Endothelial cell of umbilical vein (primary cell): ENCODE measurements at regions not wholly inside any gene's neighbourhood (a gene's known extent, or its start where the extent isn't known, plus 50 kb on each side); places are given as distances from the start of the nearest gene placed in this dataset.

ENCODE experiments used
- BruUV-seq: library from RNA; stranded (reverse); fragments of 400-500 nt; replicated peaks from 2 replicates; lab custom pipeline; 2021; lab: Mats Ljungman, UMichigan
- CTCF ChIA-PET: fragments of 300-600, 350-600 bp; sonication (Branson Sonifier 250); formaldehyde crosslinking; loops from one replicate; lab custom pipeline; 2021; ENCODE audit warnings: antibody characterized with exemption, inconsistent platforms; lab: Charles Lee
- POLR2A ChIA-PET: fragments of 300-600, 350-600 bp; sonication (Branson Sonifier 250); formaldehyde crosslinking; loops from one replicate; lab custom pipeline; 2021; ENCODE audit warnings: antibody characterized with exemption, inconsistent platforms; lab: Charles Lee
- DNase-seq: peaks from one replicate; pipeline ENCODE4 v3.0.0-alpha.2; 2011; ENCODE audit warnings: low read depth, low spot score
- FAIRE-seq: peaks from 2 replicates; lab custom pipeline; 2011; peaks lifted over from hg19 to GRCh38; lab: Jason Lieb, UNC
- H2AFZ ChIP-seq: 2 replicates; pipeline ENCODE4 v1.6.0; 2012; ENCODE audit warnings: low read depth, low read length, control low read depth, inconsistent platforms
- H3K27ac ChIP-seq: 2 replicates; pipeline ENCODE4 v1.5.1; 2011; ENCODE audit warnings: low read depth, mild to moderate bottlenecking, control low read depth, low read length, moderate library complexity; ENCODE audit not compliant: insufficient read depth
- H3K27me3 ChIP-seq, 2 experiments: 2 replicates each; pipeline versions ENCODE4 v1.6.0 to v1.6.1; 2011; ENCODE audit warnings: low read length in 2 of 2, mixed read lengths in 1 of 2; ENCODE audit not compliant: control insufficient read depth in 2 of 2, insufficient read depth in 2 of 2
- H3K36me3 ChIP-seq, 2 experiments: 2 replicates in 1 of 2; 3 replicates in 1 of 2; pipeline ENCODE4 v1.5.1; 2011; ENCODE audit warnings: low read length in 2 of 2, mild to moderate bottlenecking in 1 of 2, moderate library complexity in 1 of 2; ENCODE audit not compliant: control insufficient read depth in 2 of 2, insufficient read depth in 2 of 2; ENCODE audit errors: extremely low read depth in 1 of 2
- H3K4me1 ChIP-seq: 3 replicates; pipeline ENCODE4 v1.5.1; 2011; ENCODE audit warnings: mild to moderate bottlenecking, low read length; ENCODE audit not compliant: control insufficient read depth, insufficient read depth; ENCODE audit errors: extremely low read depth
- H3K4me2 ChIP-seq: 2 replicates; pipeline ENCODE4 v1.6.1; 2011; ENCODE audit warnings: low read length, control low read depth, mixed read lengths; ENCODE audit not compliant: insufficient read depth
- H3K4me3 ChIP-seq, 3 experiments: fragments of 200-600 bp in 1 of 3; sonication (generic), shearing (Covaris generic) in 1 of 3; replicated peaks in 1 of 3; 2 replicates each; pipeline ENCODE4 v1.5.1; 2011 to 2016; ENCODE audit warnings: control low read depth in 3 of 3, low read length in 3 of 3, mild to moderate bottlenecking in 2 of 3, inconsistent platforms in 1 of 3, low read depth in 1 of 3, moderate library complexity in 1 of 3; ENCODE audit not compliant: insufficient read depth in 1 of 3
- H3K79me2 ChIP-seq: 2 replicates; pipeline ENCODE4 v1.6.0; 2012; ENCODE audit warnings: low read length, inconsistent platforms; ENCODE audit not compliant: control insufficient read depth, insufficient read depth
- H3K9ac ChIP-seq: replicated peaks from 2 replicates; pipeline ENCODE3; 2011; ENCODE audit warnings: low read length, control low read depth; ENCODE audit not compliant: insufficient read depth; ENCODE audit errors: extremely low read depth
- H3K9me1 ChIP-seq: replicated peaks from 3 replicates; pipeline ENCODE4 v1.6.0; 2011; ENCODE audit warnings: mild to moderate bottlenecking, low read length; ENCODE audit not compliant: control insufficient read depth, insufficient read depth; ENCODE audit errors: extremely low read depth
- H3K9me3 ChIP-seq: replicated peaks from 2 replicates; pipeline ENCODE4 v1.5.1; 2012; ENCODE audit warnings: low read length, inconsistent platforms; ENCODE audit not compliant: control insufficient read depth, insufficient read depth
- H4K20me1 ChIP-seq: replicated peaks from 2 replicates; pipeline ENCODE3; 2011; ENCODE audit warnings: mild to moderate bottlenecking, low read length; ENCODE audit not compliant: control insufficient read depth, insufficient read depth; ENCODE audit errors: extremely low read depth
- CTCF ChIP-seq, 2 donors: IDR thresholded peaks; 1 replicate in 1 of 2; 2 replicates in 1 of 2; pipeline ENCODE4 v1.5.1; 2011; ENCODE audit warnings: low read length in 2 of 2, mild to moderate bottlenecking in 2 of 2, moderate library complexity in 2 of 2, control low read depth in 1 of 2, inconsistent platforms in 1 of 2, low read depth in 1 of 2; ENCODE audit not compliant: insufficient read depth in 1 of 2; ENCODE audit errors: extremely low read depth in 1 of 2
- EZH2 ChIP-seq: IDR thresholded peaks from 2 replicates; pipeline ENCODE4 v1.6.1; 2012; ENCODE audit warnings: borderline replicate concordance, low read depth, mild to moderate bottlenecking, moderate library complexity, low read length, inconsistent platforms; ENCODE audit not compliant: severe bottlenecking
- FOS ChIP-seq: IDR thresholded peaks from 2 replicates; pipeline ENCODE4 v1.6.1; 2011; ENCODE audit warnings: mild to moderate bottlenecking, low read length, moderate library complexity, borderline replicate concordance; ENCODE audit not compliant: insufficient read depth
- GATA2 ChIP-seq: IDR thresholded peaks from 2 replicates; pipeline ENCODE4 v1.7.0; 2011; ENCODE audit warnings: low read depth, mild to moderate bottlenecking, moderate library complexity, mixed read lengths, low read length; ENCODE audit not compliant: insufficient read length, insufficient read depth
- JUN ChIP-seq: IDR thresholded peaks from 2 replicates; pipeline ENCODE4 v1.6.1; 2011; ENCODE audit warnings: borderline replicate concordance, low read depth; ENCODE audit not compliant: insufficient read length, insufficient read depth
- MAX ChIP-seq: IDR thresholded peaks from 2 replicates; pipeline ENCODE4 v1.6.1; 2011; ENCODE audit not compliant: insufficient read depth, insufficient read length
- MYC ChIP-seq: IDR thresholded peaks from one replicate; pipeline ENCODE4 v1.6.1; 2011; ENCODE audit warnings: mild to moderate bottlenecking, low read depth, low read length
- POLR2A ChIP-seq: IDR thresholded peaks from 2 replicates; pipeline ENCODE4 v1.6.1; 2012; ENCODE audit warnings: low read depth, mild to moderate bottlenecking, control low read depth, low read length
- POLR2AphosphoS5 ChIP-seq: IDR thresholded peaks from 2 replicates; pipeline ENCODE4 v1.6.1; 2012; ENCODE audit warnings: low read depth, mild to moderate bottlenecking, control low read depth, low read length, moderate library complexity; ENCODE audit not compliant: insufficient read depth
- dilution Hi-C: fragments of 300-500 bp; cut with MboI; formaldehyde crosslinking; loops from one replicate; pipeline ENCODE4 v1.15.0; 2019; ENCODE audit warnings: low sequenced_read_pairs; ENCODE audit not compliant: extremely low pct_ligation_motif_present
- intact Hi-C: fragments of 100-400 bp; cut with micrococcal nuclease; formaldehyde crosslinking; loops from one replicate; pipeline ENCODE4 v1.10.0; 2022

GRCh38 chr2:33709951-33710350 is 110.9 kb upstream of the FAM98A start:
- no peaks in the 10 kb centered on the region for H3K9me1 ChIP-seq
- CTCF ChIA-PET: interaction anchor here (0.5 kb wide), 1 partner anchor 8 kb away, joined by 3 read pairs; no protein-coding TSS in a partner anchor
- no TSS peak for BruUV-seq
- peak overlapping the region; percentile 8 for H3K4me2 ChIP-seq
- no peak for TF ChIP-seq POLR2AphosphoS5
- TF ChIP-seq GATA2: no peak
- TF ChIP-seq CTCF (IDR thresholded peaks at IDR 0.05; ENCODE audit: extremely low read depth in 1 of 2, insufficient read depth in 1 of 2, low read depth in 1 of 2, low read length in 2 of 2): no peak
- TF ChIP-seq MAX: no peak
- no peak for TF ChIP-seq EZH2
- no peak for TF ChIP-seq POLR2A
- no peak for TF ChIP-seq MYC
- no peak for TF ChIP-seq FOS
- TF ChIP-seq JUN: no peak
- H3K27ac ChIP-seq: no peak overlapping the region
- peak overlapping the region; percentile 31 for H2AFZ ChIP-seq
- H3K36me3 ChIP-seq: no peaks in the 10 kb centered on the region
- H4K20me1 ChIP-seq: no peaks in the 10 kb centered on the region
- no peaks in the 10 kb centered on the region for H3K27me3 ChIP-seq
- H3K79me2 ChIP-seq: no peaks in the 10 kb centered on the region
- H3K4me3 ChIP-seq: no peak overlapping the region
- peak; percentile 57 for DNase-seq
- no peaks in the 10 kb centered on the region for H3K9me3 ChIP-seq
- dilution Hi-C loops (no loop called here), intact Hi-C loops (no loop called here)
- FAIRE-seq: no peak
- H3K4me1 ChIP-seq: peaks cover 3% of the 10 kb centered on the region
- POLR2A ChIA-PET: no interaction called here
- H3K9ac ChIP-seq: no peak overlapping the region
